Colonic mucosa (tissue), 4 donors: ENCODE measurements at regions not wholly inside any gene's neighbourhood (a gene's known extent, or its start where the extent isn't known, plus 50 kb on each side); places are given as distances from the start of the nearest gene placed in this dataset.

Source experiments
- DNase-seq: peaks from one replicate; pipeline ENCODE4 v3.0.0-alpha.2; 2020
- H3K27ac ChIP-seq: fragments of 200-600 bp; one replicate; pipeline ENCODE4 v1.8.0; 2021
- H3K27me3 ChIP-seq: fragments of 200-600 bp; one replicate; pipeline ENCODE4 v1.8.0; 2021
- H3K36me3 ChIP-seq: fragments of 200-600 bp; one replicate; pipeline ENCODE4 v1.8.0; 2021
- H3K4me1 ChIP-seq: fragments of 200-600 bp; one replicate; pipeline ENCODE4 v1.8.0; 2021; ENCODE audit warnings: mild to moderate bottlenecking
- H3K4me3 ChIP-seq: fragments of 200-600 bp; one replicate; pipeline ENCODE4 v1.8.0; 2021
- H3K9ac ChIP-seq, 2 donors: one replicate each; pipeline ENCODE4 v1.7.0; 2013; ENCODE audit warnings: control low read depth in 2 of 2, low read depth in 2 of 2, low read length in 2 of 2
- H3K9me3 ChIP-seq: fragments of 200-600 bp; one replicate; pipeline ENCODE4 v1.8.0; 2021
- intact Hi-C: fragments of 100-400 bp; cut with DNase I; formaldehyde crosslinking; loops from one replicate; pipeline ENCODE4 v1.14.1; 2022
- TF ChIP-seq, protein P1 (sequence below): fragments of 200-600 bp; IDR thresholded peaks from one replicate; pipeline ENCODE4 v1.8.0; 2022; ENCODE audit warnings: antibody characterized with exemption, mild to moderate bottlenecking
- donor health status: healthy.
- donor health status: DM: no; HTN: no; CAD: no.
- donor health status: DM: no; HTN: no; CAD: no.

GRCh38 chr12:116354950-116355783 lies 77.7 kb upstream of the MED13L start:
- no peak overlapping the region for H3K9ac ChIP-seq
- peaks cover 3% of the 10 kb centered on the region for H3K4me1 ChIP-seq
- no peak overlapping the region for H3K27ac ChIP-seq
- no peaks in the 10 kb centered on the region for H3K27me3 ChIP-seq
- intact Hi-C loops: no loop called here
- H3K4me3 ChIP-seq: no peak overlapping the region
- no peaks in the 10 kb centered on the region for H3K9me3 ChIP-seq
- DNase-seq: no peak
- TF ChIP-seq, protein P1, sequence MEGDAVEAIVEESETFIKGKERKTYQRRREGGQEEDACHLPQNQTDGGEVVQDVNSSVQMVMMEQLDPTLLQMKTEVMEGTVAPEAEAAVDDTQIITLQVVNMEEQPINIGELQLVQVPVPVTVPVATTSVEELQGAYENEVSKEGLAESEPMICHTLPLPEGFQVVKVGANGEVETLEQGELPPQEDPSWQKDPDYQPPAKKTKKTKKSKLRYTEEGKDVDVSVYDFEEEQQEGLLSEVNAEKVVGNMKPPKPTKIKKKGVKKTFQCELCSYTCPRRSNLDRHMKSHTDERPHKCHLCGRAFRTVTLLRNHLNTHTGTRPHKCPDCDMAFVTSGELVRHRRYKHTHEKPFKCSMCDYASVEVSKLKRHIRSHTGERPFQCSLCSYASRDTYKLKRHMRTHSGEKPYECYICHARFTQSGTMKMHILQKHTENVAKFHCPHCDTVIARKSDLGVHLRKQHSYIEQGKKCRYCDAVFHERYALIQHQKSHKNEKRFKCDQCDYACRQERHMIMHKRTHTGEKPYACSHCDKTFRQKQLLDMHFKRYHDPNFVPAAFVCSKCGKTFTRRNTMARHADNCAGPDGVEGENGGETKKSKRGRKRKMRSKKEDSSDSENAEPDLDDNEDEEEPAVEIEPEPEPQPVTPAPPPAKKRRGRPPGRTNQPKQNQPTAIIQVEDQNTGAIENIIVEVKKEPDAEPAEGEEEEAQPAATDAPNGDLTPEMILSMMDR: no peak
- no peaks in the 10 kb centered on the region for H3K36me3 ChIP-seq

- H3K9ac ChIP-seq: no peak overlapping the region
- TF ChIP-seq, protein P1: no peak
- H3K27ac ChIP-seq: peak overlapping the region; percentile 65
- H3K4me1 ChIP-seq: peaks cover 3% of the 10 kb centered on the region
- no peaks in the 10 kb centered on the region for H3K27me3 ChIP-seq
- DNase-seq: no peak
- no peaks in the 10 kb centered on the region for H3K36me3 ChIP-seq
- H3K4me3 ChIP-seq: no peak overlapping the region
- no peaks in the 10 kb centered on the region for H3K9me3 ChIP-seq
- intact Hi-C loops: no loop called here
These were observed 81.0 kb upstream of the MED13L start for GRCh38 chr12:116358536-116358892.

DNA sequence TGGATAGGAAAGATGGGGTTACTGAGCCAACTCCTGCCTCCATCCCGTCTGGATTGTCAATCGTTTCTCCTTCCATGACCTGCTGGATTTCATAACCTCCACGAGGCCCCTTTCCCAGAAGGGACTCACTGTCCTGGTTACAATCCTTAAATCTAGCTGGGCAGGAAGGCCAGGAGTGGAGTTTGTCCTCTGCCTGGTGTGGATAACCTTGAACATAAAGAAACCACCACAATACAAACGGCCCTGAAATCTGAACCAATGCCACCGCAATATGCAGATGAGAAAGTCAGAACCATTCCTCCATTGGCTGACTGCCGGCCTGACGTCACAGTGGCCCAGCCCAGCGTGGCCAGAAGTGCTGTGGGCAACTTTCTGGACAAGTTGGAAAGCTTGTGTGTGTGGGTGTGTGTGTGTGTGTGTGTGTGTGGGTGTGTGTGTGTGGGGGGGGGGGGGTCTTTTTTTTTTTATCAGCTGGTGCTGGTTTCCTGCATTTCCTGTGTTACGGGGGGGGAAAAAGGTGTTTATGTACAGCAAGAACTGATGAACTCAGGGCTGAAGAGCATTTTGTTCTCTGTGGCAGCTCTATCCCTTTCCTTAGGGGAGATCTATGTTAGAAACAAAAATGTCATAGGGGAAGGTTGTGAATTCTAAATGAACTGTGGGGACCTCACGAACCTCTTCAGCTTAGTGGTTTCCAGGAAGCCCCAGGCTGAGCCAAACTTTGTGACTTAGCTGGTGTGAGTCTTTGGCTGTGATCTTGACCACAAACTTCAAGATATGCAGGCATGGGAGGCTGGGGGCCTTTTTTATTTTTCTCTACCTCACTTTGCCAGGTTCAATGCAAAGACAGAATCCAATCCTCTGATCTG lies 81.6 kb upstream of the MED13L start:
- Histone ChIP-seq H3K27ac (peak overlapping the region; percentile 65), H3K9me3 (no peaks in the 10 kb centered on the region), H3K4me3 (no peak overlapping the region), H3K9ac (peak overlapping the region in 1 of 2 donors; percentile 51), H3K27me3 (no peaks in the 10 kb centered on the region), H3K4me1 (peaks cover 3% of the 10 kb centered on the region), H3K36me3 (no peaks in the 10 kb centered on the region)
- peak; percentile 93 for DNase-seq
- intact Hi-C loops: no loop called here
- TF ChIP-seq, protein P1: no peak

- Histone ChIP-seq H3K27me3 (no peaks in the 10 kb centered on the region), H3K9me3 (no peaks in the 10 kb centered on the region), H3K9ac (no peak overlapping the region), H3K4me1 (peaks cover 3% of the 10 kb centered on the region), H3K4me3 (no peak overlapping the region), H3K27ac (no peak overlapping the region), H3K36me3 (no peaks in the 10 kb centered on the region)
- intact Hi-C loops: no loop called here
- TF ChIP-seq, protein P1: no peak
- DNase-seq: no peak
These were observed 83.3 kb upstream of the MED13L start for GRCh38 chr12:116360579-116361413.
